Fibroblast of lung (primary cell): ENCODE measurements at regions not wholly inside any gene's neighbourhood (a gene's known extent, or its start where the extent isn't known, plus 50 kb on each side); places are given as distances from the start of the nearest gene placed in this dataset.

ENCODE experiments used
- DNase-seq, 2 donors: peaks; one replicate each; pipeline versions ENCODE4 v3.0.0 to v3.0.0-alpha.2; 2010; ENCODE audit warnings: low read depth in 2 of 2
- H2AFZ ChIP-seq: 2 replicates; pipeline ENCODE4 v1.5.1; 2012; ENCODE audit warnings: low read length, control low read depth, inconsistent platforms
- H3K27ac ChIP-seq: 2 replicates; pipeline ENCODE4 v1.5.1; 2011; ENCODE audit warnings: low read length, control low read depth; ENCODE audit not compliant: insufficient read depth
- H3K27me3 ChIP-seq: 2 replicates; pipeline ENCODE4 v1.5.1; 2011; ENCODE audit warnings: mild to moderate bottlenecking, low read length; ENCODE audit not compliant: control insufficient read depth, insufficient read depth
- H3K36me3 ChIP-seq: 2 replicates; pipeline ENCODE4 v1.5.1; 2011; ENCODE audit warnings: low read length; ENCODE audit not compliant: control insufficient read depth, insufficient read depth
- H3K4me1 ChIP-seq: 2 replicates; pipeline ENCODE4 v1.5.1; 2011; ENCODE audit warnings: low read length; ENCODE audit not compliant: control insufficient read depth, insufficient read depth; ENCODE audit errors: extremely low read depth
- H3K4me2 ChIP-seq: 2 replicates; pipeline ENCODE4 v1.5.1; 2011; ENCODE audit warnings: low read length, control low read depth; ENCODE audit not compliant: insufficient read depth; ENCODE audit errors: extremely low read depth
- H3K4me3 ChIP-seq, 4 experiments: fragments of 200-600 bp in 1 of 4; sonication (generic) in 1 of 4; replicated peaks in 1 of 4; 2 replicates each; pipeline ENCODE4 v1.5.1; 2011 to 2016; ENCODE audit warnings: low read length in 4 of 4, low read depth in 3 of 4, mild to moderate bottlenecking in 3 of 4, control low read depth in 2 of 4, inconsistent platforms in 1 of 4, mixed read lengths in 1 of 4; ENCODE audit not compliant: insufficient read depth in 1 of 4; ENCODE audit errors: control extremely low read depth in 1 of 4
- H3K79me2 ChIP-seq: 2 replicates; pipeline ENCODE4 v1.5.1; 2012; ENCODE audit warnings: mild to moderate bottlenecking, low read length, inconsistent platforms; ENCODE audit not compliant: control insufficient read depth, insufficient read depth
- H3K9ac ChIP-seq: 2 replicates; pipeline ENCODE4 v1.5.1; 2011; ENCODE audit warnings: mild to moderate bottlenecking, low read length, control low read depth; ENCODE audit not compliant: insufficient read depth
- H3K9me3 ChIP-seq: 2 replicates; pipeline ENCODE4 v1.5.1; 2012; ENCODE audit warnings: low read depth, low read length; ENCODE audit not compliant: control insufficient read depth, insufficient read depth
- H4K20me1 ChIP-seq: 2 replicates; pipeline ENCODE4 v1.5.1; 2011; ENCODE audit warnings: low read length; ENCODE audit not compliant: control insufficient read depth, insufficient read depth; ENCODE audit errors: extremely low read depth
- EZH2 ChIP-seq: IDR thresholded peaks from 2 replicates; pipeline ENCODE4 v1.5.1; 2012; ENCODE audit warnings: low read length, control low read depth, mild to moderate bottlenecking; ENCODE audit errors: missing control alignments
- TF ChIP-seq, protein P1 (sequence below), 2 donors: IDR thresholded peaks in 1 of 2; conservative IDR thresholded peaks in 1 of 2; 1 replicate in 1 of 2; 2 replicates in 1 of 2; pipeline ENCODE4 v1.5.1; 2011 to 2012; ENCODE audit warnings: low read length in 2 of 2, control low read depth in 1 of 2, inconsistent platforms in 1 of 2, low read depth in 1 of 2, mild to moderate bottlenecking in 1 of 2

DNA sequence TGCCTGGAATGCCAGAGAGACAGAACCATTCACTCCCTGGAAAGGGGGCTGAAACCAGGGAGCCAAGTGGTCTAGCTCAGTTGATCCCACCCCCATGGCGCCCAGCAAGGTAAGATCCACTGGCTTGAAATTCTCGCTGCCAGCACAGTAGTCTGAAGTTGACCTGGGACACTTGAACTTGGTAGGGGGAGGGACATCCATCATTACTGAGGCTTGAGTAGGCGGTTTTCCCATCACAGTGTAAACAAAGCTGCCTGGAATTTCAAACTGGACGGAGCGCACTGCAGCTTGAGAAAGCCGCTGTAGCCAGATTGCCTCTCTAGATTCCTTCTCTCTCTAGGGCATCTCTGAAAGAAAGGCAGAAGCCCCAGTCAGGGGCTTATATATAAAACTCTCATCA, 310.7 kb upstream of the DPPA4 start:
- no peaks in the 10 kb centered on the region for H3K9me3 ChIP-seq
- no peak overlapping the region for H3K4me3 ChIP-seq
- no peaks in the 10 kb centered on the region for H3K36me3 ChIP-seq
- peak; percentile 5 to 10 for DNase-seq
- no peaks in the 10 kb centered on the region for H4K20me1 ChIP-seq
- no peaks in the 10 kb centered on the region for H3K27me3 ChIP-seq
- H3K27ac ChIP-seq: no peak overlapping the region
- H3K9ac ChIP-seq: no peak overlapping the region
- H3K79me2 ChIP-seq: no peaks in the 10 kb centered on the region
- no peaks in the 10 kb centered on the region for H3K4me1 ChIP-seq
- H3K4me2 ChIP-seq: no peak overlapping the region
- no peak overlapping the region for H2AFZ ChIP-seq
- TF ChIP-seq EZH2: no peak
- TF ChIP-seq, protein P1, sequence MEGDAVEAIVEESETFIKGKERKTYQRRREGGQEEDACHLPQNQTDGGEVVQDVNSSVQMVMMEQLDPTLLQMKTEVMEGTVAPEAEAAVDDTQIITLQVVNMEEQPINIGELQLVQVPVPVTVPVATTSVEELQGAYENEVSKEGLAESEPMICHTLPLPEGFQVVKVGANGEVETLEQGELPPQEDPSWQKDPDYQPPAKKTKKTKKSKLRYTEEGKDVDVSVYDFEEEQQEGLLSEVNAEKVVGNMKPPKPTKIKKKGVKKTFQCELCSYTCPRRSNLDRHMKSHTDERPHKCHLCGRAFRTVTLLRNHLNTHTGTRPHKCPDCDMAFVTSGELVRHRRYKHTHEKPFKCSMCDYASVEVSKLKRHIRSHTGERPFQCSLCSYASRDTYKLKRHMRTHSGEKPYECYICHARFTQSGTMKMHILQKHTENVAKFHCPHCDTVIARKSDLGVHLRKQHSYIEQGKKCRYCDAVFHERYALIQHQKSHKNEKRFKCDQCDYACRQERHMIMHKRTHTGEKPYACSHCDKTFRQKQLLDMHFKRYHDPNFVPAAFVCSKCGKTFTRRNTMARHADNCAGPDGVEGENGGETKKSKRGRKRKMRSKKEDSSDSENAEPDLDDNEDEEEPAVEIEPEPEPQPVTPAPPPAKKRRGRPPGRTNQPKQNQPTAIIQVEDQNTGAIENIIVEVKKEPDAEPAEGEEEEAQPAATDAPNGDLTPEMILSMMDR (conservative IDR thresholded peaks at IDR 0.05 in 1 of 2, IDR thresholded peaks at IDR 0.05 in 1 of 2; ENCODE audit: low read depth in 1 of 2, low read length in 2 of 2): no peak

DNA sequence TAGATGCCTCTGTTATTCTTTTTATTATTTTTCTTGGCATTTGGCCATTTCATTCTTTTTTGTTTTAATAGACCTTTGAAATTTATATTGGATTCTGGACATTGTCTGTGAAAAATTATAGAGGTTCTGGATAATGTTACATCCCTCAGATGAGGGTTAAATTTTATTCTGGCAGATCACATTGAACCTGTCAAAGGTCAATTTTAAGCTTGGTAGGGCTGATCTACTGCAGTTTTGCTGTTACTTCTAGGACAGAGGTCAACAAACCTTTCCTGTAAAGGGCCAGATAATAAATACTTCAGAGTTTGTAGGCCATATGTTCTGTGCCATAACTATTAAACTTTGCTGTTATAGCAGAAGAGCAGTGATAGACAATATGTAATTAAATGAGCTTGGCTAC, 318.9 kb upstream of the DPPA4 start:
- DNase-seq: no peak
- no peaks in the 10 kb centered on the region for H3K4me1 ChIP-seq
- H3K79me2 ChIP-seq: no peaks in the 10 kb centered on the region
- no peaks in the 10 kb centered on the region for H3K36me3 ChIP-seq
- no peak overlapping the region for H2AFZ ChIP-seq
- no peaks in the 10 kb centered on the region for H3K9me3 ChIP-seq
- no peaks in the 10 kb centered on the region for H3K27me3 ChIP-seq
- H3K27ac ChIP-seq: no peak overlapping the region
- TF ChIP-seq, protein P1 (conservative IDR thresholded peaks at IDR 0.05 in 1 of 2, IDR thresholded peaks at IDR 0.05 in 1 of 2; ENCODE audit: low read depth in 1 of 2, low read length in 2 of 2): no peak
- no peak for TF ChIP-seq EZH2
- no peak overlapping the region for H3K4me2 ChIP-seq
- no peak overlapping the region for H3K4me3 ChIP-seq
- H4K20me1 ChIP-seq: no peaks in the 10 kb centered on the region
- H3K9ac ChIP-seq: no peak overlapping the region

DNA sequence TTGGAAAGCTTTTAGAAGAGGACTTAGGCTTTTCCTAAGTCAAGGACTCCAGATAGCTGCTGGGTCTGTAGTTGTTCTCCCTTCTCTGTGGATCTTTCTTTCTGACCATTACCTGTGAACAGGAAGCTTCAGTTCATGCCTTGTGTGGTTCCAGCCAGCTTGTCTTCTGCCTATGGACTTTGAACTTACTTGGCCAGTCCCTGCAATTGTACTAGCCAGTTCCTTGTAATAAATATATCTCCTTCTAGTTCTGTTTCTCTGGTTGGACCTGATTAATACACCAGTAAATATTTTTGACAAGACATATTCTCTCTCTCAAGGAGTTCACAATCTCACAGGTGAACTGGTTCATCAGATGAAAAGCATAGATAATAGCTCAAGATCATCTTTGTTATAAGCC, 341.3 kb upstream of the DPPA4 start:
- H3K27me3 ChIP-seq: no peaks in the 10 kb centered on the region
- no peak overlapping the region for H3K4me2 ChIP-seq
- no peaks in the 10 kb centered on the region for H3K36me3 ChIP-seq
- H3K4me1 ChIP-seq: no peaks in the 10 kb centered on the region
- H3K9ac ChIP-seq: no peak overlapping the region
- no peak overlapping the region for H3K27ac ChIP-seq
- H3K4me3 ChIP-seq: no peak overlapping the region
- H3K79me2 ChIP-seq: no peaks in the 10 kb centered on the region
- no peak overlapping the region for H2AFZ ChIP-seq
- H4K20me1 ChIP-seq: no peaks in the 10 kb centered on the region
- no peaks in the 10 kb centered on the region for H3K9me3 ChIP-seq
- DNase-seq: no peak
- TF ChIP-seq, protein P1 (conservative IDR thresholded peaks at IDR 0.05 in 1 of 2, IDR thresholded peaks at IDR 0.05 in 1 of 2; ENCODE audit: low read depth in 1 of 2, low read length in 2 of 2): no peak
- no peak for TF ChIP-seq EZH2
